Hematopoietic multipotent progenitor cell treated with erythropoietin and hydrocortisone succinate and interleukin-3 and kit ligand, for 4 days (in vitro differentiated cells): ENCODE measurements at regions not wholly inside any gene's neighbourhood (a gene's known extent, or its start where the extent isn't known, plus 50 kb on each side); places are given as distances from the start of the nearest gene placed in this dataset.

ENCODE experiments used
- DNase-seq: peaks from one replicate; pipeline ENCODE4 v3.0.0-alpha.2; 2015

DNA sequence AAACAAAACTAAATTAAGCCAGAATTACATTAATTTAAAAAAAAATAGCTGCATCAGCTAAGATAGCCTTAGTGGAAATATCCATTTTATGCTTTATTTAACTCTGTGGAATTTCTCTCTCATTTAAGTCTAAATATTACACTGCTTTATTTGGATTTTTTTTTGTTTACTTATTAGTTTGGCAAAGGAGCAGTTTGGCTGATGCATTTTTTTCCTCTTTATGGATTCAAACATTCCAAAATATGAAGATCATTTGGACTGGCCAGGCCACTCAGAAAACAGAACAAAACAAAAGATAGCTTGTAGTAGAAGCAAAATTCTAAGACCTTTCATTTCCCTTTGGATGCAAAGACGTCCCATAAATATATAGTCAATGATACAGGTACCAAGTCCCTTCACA, 707.3 kb upstream of the UBE2E2 start:
- no peak for DNase-seq

DNA sequence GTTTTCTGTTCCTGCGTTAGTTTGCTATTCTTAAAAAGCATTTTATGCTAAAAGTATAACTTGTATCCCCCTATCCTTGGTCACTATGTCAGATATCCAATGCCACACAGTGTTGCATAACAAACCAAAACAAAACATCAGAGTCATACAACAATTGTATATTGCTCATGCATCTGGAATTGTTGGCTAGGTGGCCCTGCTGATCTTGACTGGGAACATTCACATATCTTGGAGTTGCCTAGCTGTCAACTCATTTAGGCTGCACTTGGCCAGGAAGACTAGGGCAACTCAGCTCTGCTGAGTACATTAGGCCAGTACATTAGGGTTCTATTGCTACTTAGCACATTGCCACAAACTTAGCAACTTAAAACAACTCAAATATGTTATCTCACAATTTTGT, 706.5 kb upstream of the UBE2E2 start:
- DNase-seq: no peak

DNA sequence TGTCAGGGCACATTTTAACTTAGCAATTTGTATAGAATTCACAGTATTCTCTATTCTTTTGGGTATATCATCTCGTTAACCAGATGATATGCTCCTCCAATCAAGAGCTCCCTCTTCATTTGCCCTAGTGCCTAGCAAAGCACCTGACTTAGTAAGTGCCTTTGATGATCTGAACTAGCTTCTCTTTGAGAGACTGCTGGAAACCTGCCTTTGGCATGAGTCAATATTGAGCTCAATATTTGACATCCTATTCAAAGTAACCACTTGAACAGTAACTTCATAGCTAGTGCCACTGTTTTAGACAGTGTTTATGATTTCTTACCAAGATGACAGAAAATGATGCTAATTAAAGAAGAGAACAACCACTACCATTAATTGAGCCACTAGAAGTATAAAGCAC, 696.3 kb upstream of the UBE2E2 start:
- DNase-seq: no peak

DNA sequence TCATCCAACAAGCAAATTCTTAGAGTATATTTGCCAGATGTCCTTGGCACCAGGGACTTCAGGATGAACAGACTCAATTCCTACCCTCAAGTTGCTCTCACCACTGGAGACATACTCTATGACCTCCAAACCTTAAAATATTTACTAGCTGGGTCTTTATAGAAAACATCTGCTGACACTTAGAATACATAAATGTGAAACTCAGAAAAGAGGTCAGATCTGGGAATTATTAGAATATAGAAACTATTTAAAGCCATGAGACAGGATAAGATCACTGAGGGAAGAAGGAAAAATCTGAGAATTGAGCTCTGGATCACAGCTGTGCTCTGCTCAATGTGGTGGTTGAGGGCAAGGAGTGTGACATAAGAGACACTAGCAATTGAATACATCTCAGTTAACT, 695.4 kb upstream of the UBE2E2 start:
- no peak for DNase-seq

DNA sequence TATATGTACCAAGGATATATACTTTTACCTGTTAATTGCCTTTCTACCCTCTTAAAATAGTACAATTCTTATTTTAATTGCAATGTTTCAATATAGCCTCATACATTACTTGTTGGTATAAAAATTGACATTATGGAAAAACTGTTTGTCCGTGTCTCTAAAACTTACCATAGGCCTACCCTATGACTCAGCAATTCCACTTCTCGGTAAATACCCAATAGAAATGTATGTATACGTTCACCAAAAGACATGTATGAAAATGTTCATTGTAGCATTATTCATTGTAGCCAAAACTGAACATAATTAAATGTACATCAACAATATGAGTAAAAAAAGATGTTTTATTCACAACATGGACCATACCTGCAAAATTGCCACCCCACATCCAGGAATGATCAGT, 679.2 kb upstream of the UBE2E2 start:
- DNase-seq: no peak

DNA sequence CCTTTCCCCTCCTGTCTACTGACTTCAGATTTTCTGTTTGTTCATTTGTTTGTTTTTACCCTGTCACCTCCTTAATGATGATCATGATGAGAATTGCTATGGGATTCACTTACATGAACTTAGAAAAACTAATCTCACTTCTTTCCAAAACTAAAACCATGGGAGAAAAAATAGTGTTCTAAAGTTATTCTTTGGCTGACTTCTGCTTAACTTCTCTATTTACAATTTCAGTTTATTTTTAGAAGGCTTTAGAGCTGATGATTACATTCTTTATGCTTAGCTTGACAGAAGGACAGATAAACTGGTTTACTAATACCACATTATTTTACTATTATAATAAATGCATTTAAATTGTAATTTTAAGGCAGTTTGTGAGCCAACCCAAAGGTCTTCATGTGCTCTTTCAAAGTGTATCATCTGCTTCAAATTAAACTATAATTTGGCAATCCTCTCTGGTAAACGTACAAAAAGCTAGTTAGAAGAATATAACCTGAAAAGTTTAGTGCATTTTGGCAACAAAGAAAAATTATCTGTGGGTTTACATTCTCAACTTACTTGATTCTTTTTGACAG, 676.8 kb upstream of the UBE2E2 start:
- no peak for DNase-seq

DNA sequence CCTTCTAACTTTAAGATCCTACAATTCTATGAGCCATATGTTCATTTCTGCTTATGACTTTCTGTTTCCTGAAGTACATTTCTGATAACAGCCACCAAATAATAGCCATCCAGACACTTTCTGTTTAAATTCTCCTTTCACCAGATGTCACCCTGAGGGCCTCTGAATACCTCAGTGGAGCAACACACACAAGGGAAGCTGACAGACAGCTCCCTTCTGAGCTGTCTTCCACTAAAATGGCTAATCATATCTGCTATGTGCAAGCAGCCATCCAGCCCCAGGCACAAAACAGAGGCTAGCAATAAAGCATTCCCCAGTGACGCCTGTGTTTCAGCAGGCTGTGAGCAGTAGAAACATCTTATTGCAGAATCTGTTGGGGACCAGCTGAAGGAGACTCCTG, 666.6 kb upstream of the UBE2E2 start:
- peak; percentile 68 for DNase-seq

DNA sequence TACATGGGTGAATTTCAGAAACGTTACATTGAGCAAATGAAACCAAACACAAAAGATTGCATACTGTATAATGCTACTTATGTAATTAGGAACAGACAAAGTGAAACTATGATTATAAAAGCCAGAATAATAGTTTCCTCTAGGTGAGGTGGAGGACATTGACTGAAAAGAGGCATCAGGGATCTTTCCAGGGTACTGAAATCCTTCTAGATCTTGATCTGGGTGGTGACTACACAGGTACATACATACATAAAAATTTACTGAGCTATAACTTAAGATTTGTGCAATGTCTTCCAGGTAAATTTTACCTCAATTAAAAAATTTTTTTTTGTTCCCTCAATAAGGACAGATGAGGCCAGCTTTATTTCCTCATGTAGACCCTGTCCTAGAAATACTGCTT, 665.6 kb upstream of the UBE2E2 start:
- peak; percentile 23 for DNase-seq

DNA sequence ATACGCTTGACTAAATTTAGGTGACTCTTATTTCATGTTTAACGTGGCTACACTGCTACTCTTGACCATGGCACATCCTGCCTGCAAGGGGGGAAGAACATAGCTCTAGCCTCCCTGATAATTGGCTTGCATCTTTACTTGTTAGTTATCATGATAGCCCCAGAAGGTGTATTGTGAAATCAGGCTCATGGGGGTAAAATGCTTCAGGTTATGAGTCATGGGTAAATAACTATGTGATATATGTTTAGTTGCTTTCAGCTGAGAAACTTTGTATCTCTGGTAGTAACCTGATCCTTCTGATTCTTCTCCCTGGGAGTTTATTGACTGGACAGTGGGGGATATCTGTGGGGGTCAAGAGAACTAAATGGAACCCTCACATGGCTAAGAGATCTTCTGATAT, 660.8 kb upstream of the UBE2E2 start:
- peak; percentile 26 for DNase-seq

DNA sequence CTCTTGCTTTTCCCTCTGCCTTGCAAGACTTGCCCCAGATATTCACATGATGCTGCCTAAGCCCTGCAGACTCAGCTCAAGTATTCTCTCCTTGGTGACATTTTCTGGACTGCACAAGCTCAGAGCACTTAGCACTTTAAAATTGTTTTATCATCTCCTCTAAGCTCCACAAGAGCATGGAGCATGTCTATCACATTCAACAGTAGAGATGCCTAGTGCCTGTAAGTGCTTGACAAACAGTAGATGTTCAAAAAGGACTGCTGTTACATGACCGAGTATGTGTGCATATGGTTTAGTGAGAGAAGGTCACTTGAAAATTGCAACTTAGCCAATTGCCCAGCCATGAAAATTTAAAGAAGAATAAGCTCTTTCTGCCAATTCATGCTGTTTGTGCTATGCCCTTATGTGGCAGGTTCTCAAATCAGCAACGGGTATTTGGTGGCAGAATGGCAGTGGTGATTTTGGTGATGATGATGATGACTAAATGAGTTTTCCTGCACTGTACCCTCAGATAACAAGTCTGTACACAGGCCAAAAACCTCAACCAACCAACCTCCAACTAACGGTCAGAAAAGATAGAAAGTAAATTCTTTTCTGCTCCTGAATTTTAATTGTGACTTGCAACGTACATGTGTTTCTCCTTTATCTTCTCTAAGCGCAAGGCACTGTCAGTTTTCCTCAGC, 647.2 kb upstream of the UBE2E2 start:
- DNase-seq: peak; percentile 97

DNA sequence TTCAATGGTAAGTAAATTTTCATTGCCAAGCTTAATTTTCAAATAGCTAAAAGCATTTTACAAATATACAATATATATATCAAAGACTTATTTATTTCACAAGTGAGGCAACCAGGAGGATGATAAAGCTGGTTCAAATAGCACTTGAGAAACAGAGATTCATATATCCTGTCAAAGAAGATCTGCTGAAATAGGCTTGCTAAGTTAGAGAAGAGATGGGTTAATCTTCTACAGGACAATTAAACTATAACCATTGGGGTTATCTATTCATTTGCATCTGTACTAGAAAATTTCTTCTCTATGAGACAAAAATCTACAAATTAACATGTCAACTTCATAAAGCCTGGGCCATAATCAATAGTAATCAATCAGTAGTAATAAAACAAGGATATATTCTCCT, 637.7 kb upstream of the UBE2E2 start:
- no peak for DNase-seq

DNA sequence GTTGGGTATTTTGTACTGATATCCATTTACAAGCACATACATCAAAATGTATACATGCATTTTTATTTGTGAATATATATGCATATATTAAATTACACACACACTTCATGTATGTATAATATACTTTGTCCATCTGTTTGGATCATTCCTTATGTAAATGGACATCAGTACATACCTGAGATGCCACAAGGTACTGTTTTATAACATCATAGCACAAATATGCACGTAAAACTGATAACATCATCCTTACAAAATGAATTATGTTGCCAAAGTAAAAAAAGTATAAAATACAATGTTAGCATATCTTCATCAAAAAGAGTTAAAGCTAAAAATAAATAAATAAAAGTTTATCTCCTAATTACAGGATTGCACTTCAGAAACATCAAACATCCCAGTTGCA, 634.8 kb upstream of the UBE2E2 start:
- DNase-seq: no peak

DNA sequence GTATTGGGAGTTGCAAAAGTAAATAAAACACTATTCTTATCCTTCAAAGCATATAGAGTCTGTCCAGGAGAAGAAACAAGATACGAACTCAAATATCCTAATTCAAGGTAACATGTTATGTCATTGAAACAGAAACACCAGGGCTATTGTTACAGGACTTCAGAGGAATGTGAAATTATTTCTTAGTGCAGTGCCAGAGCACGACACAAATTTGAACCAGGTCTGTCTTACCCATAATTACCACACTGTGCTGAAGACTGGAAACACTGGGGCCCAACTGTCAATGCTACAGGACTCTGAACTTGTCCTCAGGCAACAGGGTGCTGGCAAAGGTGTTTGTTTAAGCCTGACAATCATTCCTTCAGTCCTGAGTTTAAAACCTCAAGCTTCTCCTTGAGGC, 633.6 kb upstream of the UBE2E2 start:
- DNase-seq: no peak

DNA sequence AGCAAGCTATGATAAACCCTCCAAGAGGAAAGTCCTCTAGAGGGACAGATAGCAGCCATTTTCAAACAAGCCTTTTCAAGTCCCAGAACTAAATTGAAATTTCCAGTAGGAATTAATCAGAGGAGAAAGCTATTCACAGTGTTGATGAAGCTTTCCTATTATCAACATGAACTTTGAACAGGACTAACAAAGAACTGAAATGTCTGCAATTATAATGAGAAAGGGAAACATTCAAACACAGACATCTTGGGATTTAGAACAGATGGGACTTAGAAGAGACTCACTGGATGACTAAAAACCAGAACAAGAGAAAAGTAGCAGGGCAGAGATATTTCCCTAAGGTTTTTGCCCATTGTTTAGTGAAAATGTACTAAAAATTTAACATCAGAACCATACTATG, 622.1 kb upstream of the UBE2E2 start:
- no peak for DNase-seq

DNA sequence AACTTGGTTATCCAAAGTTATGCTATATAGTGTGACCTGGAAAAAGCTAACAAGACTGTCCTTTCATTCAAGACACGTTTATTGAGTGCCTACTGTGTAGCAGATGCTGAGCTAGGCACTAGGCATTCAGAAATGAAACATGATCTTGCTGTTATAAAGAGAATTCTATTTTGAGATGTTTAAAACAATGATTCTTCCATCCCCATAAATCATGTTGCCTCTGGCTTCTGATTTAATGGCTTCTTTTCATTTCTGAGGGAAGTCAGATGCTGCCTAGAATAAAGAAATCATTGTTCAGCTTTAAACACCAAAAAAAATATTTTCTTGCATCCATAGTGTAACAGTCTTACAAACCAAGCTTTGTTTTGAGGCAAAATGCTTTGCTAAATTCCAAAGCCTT, 620.9 kb upstream of the UBE2E2 start:
- DNase-seq: no peak

DNA sequence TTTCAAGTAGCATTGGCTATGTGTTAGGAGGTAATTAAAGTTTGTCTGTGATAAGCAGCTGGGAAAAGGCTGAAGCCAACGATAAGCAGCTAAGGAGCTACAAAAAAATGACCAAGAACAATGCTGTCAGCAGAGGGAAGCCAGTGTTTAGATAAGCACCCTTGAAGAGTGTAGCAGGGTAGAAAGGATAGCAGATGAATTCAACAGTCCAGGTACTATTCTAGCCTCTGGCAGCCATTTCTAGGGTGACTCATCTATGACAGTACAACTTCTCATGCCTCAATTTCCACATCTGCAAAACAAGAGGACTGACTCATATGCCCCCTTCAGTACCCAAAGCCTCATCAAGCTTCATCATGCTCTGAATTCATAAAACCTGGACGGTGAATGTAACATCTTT, 617.6 kb upstream of the UBE2E2 start:
- peak; percentile 92 for DNase-seq

DNA sequence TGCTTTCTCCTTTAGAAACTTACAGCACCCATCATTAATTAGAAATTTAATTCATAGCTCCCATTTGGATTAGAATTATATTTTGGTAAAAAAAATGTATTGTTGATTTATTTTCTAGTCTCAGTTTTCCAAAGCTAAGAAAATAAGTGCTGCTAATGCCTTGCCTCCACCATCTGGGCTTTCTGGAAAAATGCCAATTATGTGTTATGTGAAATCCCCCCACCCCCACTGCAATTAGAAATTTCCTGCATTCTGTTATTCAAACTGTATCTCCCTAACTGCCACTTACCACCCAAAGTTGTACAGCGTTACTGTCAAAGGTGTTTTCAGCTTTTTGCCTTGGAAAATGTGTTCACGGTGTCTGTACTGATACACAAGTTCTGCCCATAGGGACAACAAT, 617.2 kb upstream of the UBE2E2 start:
- peak; percentile 56 for DNase-seq

DNA sequence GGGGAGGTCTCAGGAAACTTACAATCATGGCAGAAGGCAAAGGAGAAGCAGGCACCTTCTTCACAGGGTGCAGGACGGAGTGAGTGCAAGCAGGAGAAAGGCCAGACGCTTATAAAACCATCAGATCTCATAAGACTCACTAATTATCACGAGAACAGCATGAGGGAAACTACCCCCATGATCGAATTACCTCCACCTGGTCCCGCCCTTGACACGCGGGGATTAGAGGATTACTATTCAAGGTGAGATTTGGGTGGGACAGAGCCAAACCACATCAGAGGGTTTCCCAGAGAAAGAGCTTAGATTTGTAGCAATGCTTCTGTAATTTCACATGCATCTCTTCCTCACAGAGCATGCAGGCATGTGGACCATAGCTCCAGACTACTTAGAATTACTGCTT, 615.7 kb upstream of the UBE2E2 start:
- DNase-seq: no peak

DNA sequence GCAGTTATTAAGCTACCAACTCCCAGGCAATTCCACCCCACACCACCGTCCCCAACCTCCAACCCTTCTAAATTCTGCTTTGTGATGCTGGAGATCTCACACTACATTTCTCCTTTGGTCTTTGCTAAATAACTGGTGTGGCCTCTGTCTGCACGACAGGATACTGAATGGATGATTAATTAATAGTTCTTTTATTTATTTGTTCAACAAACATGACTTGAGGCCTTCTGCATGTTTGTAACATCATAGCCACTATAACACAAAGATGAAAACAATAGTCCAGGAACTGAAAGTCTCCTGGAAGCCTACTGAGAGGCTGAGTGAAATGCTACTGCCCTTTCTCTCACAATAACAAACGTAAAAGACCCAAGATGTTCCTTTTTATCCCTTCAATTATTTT, 609.5 kb upstream of the UBE2E2 start:
- DNase-seq: no peak

DNA sequence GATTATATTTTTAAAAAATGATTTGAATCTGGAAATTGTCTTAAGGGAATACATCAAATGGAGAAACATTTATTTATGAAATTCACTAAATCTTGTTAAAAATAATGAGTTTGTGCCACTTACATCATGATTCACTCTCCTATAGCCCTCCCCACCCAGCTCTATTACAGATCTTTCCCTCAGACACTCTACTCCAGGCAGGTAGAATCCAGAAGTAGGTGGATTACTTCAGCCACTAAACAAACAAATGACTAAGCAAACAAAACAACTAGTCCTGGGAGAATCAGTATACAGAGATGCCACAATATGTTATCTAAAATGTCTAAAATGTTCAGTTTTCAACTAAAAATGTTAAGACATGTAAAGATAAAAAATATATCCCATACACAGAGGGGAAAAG, 608.1 kb upstream of the UBE2E2 start:
- DNase-seq: no peak

DNA sequence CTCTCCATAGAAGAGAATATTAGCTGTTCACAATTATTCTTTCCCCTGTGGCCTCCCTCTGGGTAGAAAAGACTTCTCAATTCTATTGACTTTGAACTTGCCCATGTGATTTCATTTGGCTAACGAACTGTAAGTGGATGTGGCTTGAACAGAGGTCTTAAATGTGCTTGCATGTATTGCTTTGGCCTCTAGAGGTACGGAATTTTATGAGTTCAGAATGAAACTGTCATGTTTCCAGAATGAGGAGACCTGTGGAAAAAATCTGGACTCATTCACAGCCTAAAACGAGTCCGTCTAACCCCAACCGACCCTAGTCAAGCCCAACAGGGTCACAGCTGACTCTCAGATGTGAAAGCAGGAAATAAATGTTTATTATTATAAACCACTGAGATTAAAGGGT, 596.7 kb upstream of the UBE2E2 start:
- no peak for DNase-seq

DNA sequence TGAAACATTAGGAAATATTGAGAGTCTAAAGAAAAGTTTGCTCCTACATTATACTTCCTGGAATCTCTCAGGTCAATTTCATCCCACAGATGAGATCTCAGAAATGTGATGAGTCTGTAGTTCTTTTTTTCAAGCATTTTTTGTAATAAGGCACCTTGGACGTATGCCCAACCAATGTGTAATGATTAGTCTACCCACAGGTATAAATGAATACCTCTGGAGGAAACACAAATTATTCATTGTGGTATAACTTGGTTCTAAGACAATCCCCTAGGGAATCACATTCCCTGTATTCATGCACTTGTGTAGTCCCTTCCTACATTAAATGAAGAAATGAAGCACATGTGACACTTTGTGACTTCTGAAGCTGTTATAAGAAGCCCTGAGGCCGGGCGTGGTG, 596.2 kb upstream of the UBE2E2 start:
- no peak for DNase-seq

DNA sequence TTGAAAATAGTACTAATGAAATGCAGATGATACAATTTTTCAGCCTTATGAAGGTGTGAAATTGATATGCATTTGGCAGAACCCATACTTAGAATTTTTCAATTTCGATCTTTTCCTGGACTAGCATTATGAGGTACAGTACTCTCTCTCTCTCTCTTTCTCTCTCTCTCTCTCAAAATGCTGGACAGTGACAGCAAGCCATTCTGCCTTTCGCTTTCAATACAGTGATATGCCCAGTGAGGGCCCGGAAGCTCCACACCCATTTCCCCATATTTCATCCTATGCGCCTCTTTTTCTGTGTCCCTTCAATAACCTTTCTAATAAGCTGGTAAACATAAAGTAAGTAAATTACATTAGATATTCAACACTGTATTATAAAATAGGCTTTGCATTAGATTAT, 595.0 kb upstream of the UBE2E2 start:
- no peak for DNase-seq

DNA sequence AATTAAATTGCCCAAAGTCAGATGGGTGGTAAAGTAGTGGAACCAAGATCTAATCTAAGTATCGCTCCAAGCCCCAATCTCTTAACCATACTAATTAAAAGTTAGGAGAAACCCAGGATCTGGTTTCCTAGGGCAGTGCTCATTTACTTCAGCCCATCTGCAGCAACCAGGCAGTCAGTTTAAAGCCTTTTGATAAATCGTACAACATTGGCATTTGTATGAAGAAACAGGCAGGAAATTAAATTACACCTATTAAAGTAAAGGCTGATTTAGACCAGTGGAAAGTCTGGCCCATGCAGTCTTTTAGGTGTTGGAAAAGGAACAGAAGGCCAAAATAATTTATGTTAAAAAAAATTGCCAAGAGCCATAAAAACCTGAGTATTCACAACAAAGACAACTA, 594.4 kb upstream of the UBE2E2 start:
- DNase-seq: no peak

DNA sequence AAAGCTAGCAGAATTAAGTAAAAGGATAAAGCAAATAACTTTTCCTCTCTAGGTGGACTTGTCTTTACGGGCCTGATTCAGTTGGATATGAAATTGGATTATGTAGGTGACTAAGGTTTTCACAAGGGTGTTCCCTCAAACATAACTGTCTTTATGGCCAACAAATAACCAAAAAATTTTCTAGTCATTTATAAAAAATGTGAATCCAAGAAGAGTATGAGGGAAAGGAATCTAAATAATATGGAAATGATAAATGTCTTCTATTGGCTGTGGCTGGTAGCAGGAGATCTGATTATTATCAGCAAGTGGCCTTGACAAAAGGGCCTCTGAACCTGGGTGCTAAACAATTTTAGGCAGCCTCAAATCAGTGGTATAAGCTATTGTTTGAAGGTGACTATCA, 594.0 kb upstream of the UBE2E2 start:
- DNase-seq: no peak

DNA sequence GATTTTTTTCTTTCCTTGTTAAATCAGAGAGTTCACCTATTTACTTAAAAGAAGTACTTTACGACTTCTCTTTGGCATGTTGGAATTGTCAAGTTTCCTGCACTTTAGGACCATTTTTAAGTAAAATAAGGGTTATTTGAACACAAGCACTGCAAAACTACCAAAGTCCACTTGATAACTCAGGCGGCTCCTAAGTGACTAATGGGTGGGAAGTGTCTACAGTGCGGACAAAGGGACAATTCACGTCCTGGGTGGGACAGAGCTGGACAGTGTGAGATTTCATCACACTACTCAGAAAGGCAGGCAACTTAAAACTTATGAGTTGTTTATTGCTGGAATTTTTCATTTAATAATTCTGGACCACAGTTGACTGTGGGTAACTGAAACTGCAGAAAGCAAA, 590.2 kb upstream of the UBE2E2 start:
- DNase-seq: no peak
